Aorta (tissue), 5 donors: ENCODE measurements at regions not wholly inside any gene's neighbourhood (a gene's known extent, or its start where the extent isn't known, plus 50 kb on each side); places are given as distances from the start of the nearest gene placed in this dataset.
"Not testable (repeated sequence)": the region's sequence is repeated elsewhere in the genome, so short reads cannot be mapped to it uniquely, and the experiment has no call there.

Experiments
- ATAC-seq: fragments of 200-7000 bp; cut with Tn5 transposase; one replicate; pipeline ENCODE4 v1.9.1; 2022; ENCODE audit warnings: moderate library complexity; ENCODE audit not compliant: low FRiP score
- DNase-seq, 2 donors: peaks; one replicate each; pipeline ENCODE4 v3.0.0-alpha.2; 2020
- H3K27ac ChIP-seq, 2 donors: one replicate each; pipeline ENCODE4 v1.5.1; 2013; ENCODE audit warnings: low read length in 2 of 2, mild to moderate bottlenecking in 2 of 2, moderate library complexity in 2 of 2, control low read depth in 1 of 2, inconsistent platforms in 1 of 2, low read depth in 1 of 2
- H3K27me3 ChIP-seq, 2 donors: one replicate each; pipeline ENCODE4 v1.6.1; 2013; ENCODE audit warnings: control low read depth in 1 of 2, low read length in 1 of 2, mild to moderate bottlenecking in 1 of 2, moderate library complexity in 1 of 2; ENCODE audit not compliant: insufficient read depth in 2 of 2, control insufficient read depth in 1 of 2
- H3K36me3 ChIP-seq, 2 donors: one replicate each; pipeline ENCODE4 v1.6.1; 2013; ENCODE audit warnings: control low read depth in 1 of 2, low read length in 1 of 2, mild to moderate bottlenecking in 1 of 2; ENCODE audit not compliant: insufficient read depth in 2 of 2, control insufficient read depth in 1 of 2
- H3K4me1 ChIP-seq, 2 donors: one replicate each; pipeline ENCODE4 v1.6.1; 2013; ENCODE audit warnings: low read length in 2 of 2, control low read depth in 1 of 2, mild to moderate bottlenecking in 1 of 2, moderate library complexity in 1 of 2; ENCODE audit not compliant: insufficient read depth in 2 of 2, control insufficient read depth in 1 of 2
- H3K4me3 ChIP-seq, 2 donors: one replicate each; pipeline ENCODE4 v1.5.1; 2013; ENCODE audit warnings: low read length in 2 of 2, control low read depth in 1 of 2, mild to moderate bottlenecking in 1 of 2
- H3K9me3 ChIP-seq: one replicate; pipeline ENCODE4 v1.6.1; 2013; ENCODE audit warnings: mild to moderate bottlenecking, low read length; ENCODE audit not compliant: control insufficient read depth
- WGBS, 2 donors: extraction: QIAGEN DNeasy Blood & Tissue Kit; methylation state at CpG; one replicate each; pipeline ENCODE4 v1.1.7; 2013; 5-methylcytosine and 5-hydroxymethylcytosine counted together
- intact Hi-C, 2 donors: fragments of 100-400 bp; cut with DNase I; formaldehyde crosslinking; loops; one replicate each; pipeline versions ENCODE4 v1.14.2 to v1.15.0; 2022
- donor health status: healthy with polysubstance abuse.
- donor health status: Bipolar disorder and iron deficiency.
- donor health status: DM: no; HTN: no; CAD: no.
- donor health status: DM: no; HTN: no; CAD: no.
- donor health status: DM: yes; HTN: yes; CAD: no.

GRCh38 chr4:3879681-3880614 lies 113.8 kb downstream of the ADRA2C start:
- Histone ChIP-seq H3K27ac (no peak overlapping the region), H3K36me3 (no peaks in the 10 kb centered on the region), H3K4me3 (no peak overlapping the region), H3K27me3 (no peaks in the 10 kb centered on the region), H3K4me1 (no peaks in the 10 kb centered on the region), H3K9me3 (peaks cover 4% of the 10 kb centered on the region)
- intact Hi-C loops = loop anchor here (2.0 to 10.0 kb wide), 2 partner anchors 305 to 313 kb away; no protein-coding TSS in a partner anchor
- DNase-seq (peak in 1 of 2 donors; percentile 71), ATAC-seq (peak; percentile 50)
- 8% methylated on average over 45 to 46 of the region's 46 CpGs for WGBS, 2 donors

GRCh38 chr4:3880615-3881120 lies 114.5 kb downstream of the ADRA2C start:
- intact Hi-C loops = loop anchor here in 1 of 2 donors (2.0 kb wide), 1 partner anchor 314 kb away; no protein-coding TSS in a partner anchor
- no peaks in the 10 kb centered on the region for H3K27me3 ChIP-seq
- H3K9me3 ChIP-seq = peaks cover 4% of the 10 kb centered on the region
- peak; percentile 82 for ATAC-seq
- peak; percentile 74 to 90 for DNase-seq
- WGBS, 2 donors = 4 to 6% methylated on average over 18 of the region's 18 CpGs
- H3K4me3 ChIP-seq = no peak overlapping the region
- H3K36me3 ChIP-seq = no peaks in the 10 kb centered on the region
- H3K4me1 ChIP-seq = no peaks in the 10 kb centered on the region
- no peak overlapping the region for H3K27ac ChIP-seq

GRCh38 chr4:3882316-3882885 lies 116.2 kb downstream of the ADRA2C start:
- ATAC-seq, intact Hi-C loops, H3K27me3 ChIP-seq, H3K4me1 ChIP-seq, H3K36me3 ChIP-seq, H3K27ac ChIP-seq, DNase-seq, H3K4me3 ChIP-seq, H3K9me3 ChIP-seq: not testable (repeated sequence)
- 75 to 76% methylated on average over 12 of the region's 12 CpGs for WGBS, 2 donors

- H3K27ac ChIP-seq, H3K9me3 ChIP-seq, ATAC-seq, DNase-seq, H3K4me3 ChIP-seq, H3K36me3 ChIP-seq, H3K27me3 ChIP-seq, intact Hi-C loops, H3K4me1 ChIP-seq: not testable (repeated sequence)
- 56 to 66% methylated on average over 5 of the region's 5 CpGs for whole genome bisulfite sequencing, 2 donors
Measured at GRCh38 chr4:3884261-3884660, 118.1 kb downstream of the ADRA2C start.

GRCh38 chr4:3893590-3893989 lies 127.4 kb downstream of the ADRA2C start:
- H3K4me3 ChIP-seq, intact Hi-C loops, H3K9me3 ChIP-seq, H3K27ac ChIP-seq, ATAC-seq, H3K4me1 ChIP-seq, H3K27me3 ChIP-seq, H3K36me3 ChIP-seq, DNase-seq: not testable (repeated sequence)
- WGBS, 2 donors = 32 to 33% methylated on average over 8 of the region's 8 CpGs

- H3K4me1 ChIP-seq, ATAC-seq, H3K27ac ChIP-seq, H3K27me3 ChIP-seq, H3K4me3 ChIP-seq, H3K36me3 ChIP-seq, H3K9me3 ChIP-seq, intact Hi-C loops, DNase-seq: not testable (repeated sequence)
- WGBS, 2 donors = 78 to 89% methylated on average over 18 to 20 of the region's 20 CpGs
Measured at GRCh38 chr4:3894086-3894959, 128.1 kb downstream of the ADRA2C start.

GRCh38 chr4:3896441-3896840 lies 130.3 kb downstream of the ADRA2C start:
- H3K36me3 ChIP-seq = no peaks in the 10 kb centered on the region
- 67 to 69% methylated on average over 6 of the region's 6 CpGs for WGBS, 2 donors
- no peaks in the 10 kb centered on the region for H3K9me3 ChIP-seq
- DNase-seq (no peak), ATAC-seq (no peak)
- no peak overlapping the region for H3K27ac ChIP-seq
- no peaks in the 10 kb centered on the region for H3K4me1 ChIP-seq
- no peaks in the 10 kb centered on the region for H3K27me3 ChIP-seq
- intact Hi-C loops = no loop called here
- no peak overlapping the region for H3K4me3 ChIP-seq

GRCh38 chr4:3896871-3897578 lies 130.8 kb downstream of the ADRA2C start:
- H3K27ac ChIP-seq, ATAC-seq, H3K4me3 ChIP-seq, H3K9me3 ChIP-seq, DNase-seq, H3K36me3 ChIP-seq, H3K27me3 ChIP-seq, intact Hi-C loops, H3K4me1 ChIP-seq: not testable (repeated sequence)
- WGBS, 2 donors = 85 to 89% methylated on average over 20 of the region's 20 CpGs
